H1 (cell line): ENCODE measurements at regions not wholly inside any gene's neighbourhood (a gene's known extent, or its start where the extent isn't known, plus 50 kb on each side); places are given as distances from the start of the nearest gene placed in this dataset.

Source experiments
- CTCF ChIA-PET: fragments of 300-600 bp; sonication (Branson Sonifier 250); formaldehyde crosslinking; loops from one replicate; lab custom pipeline; 2021; ENCODE audit not compliant: partially characterized antibody; lab: Charles Lee
- POLR2A ChIA-PET: fragments of 300-600 bp; sonication (Branson Sonifier 250); formaldehyde crosslinking; loops from one replicate; lab custom pipeline; 2021; ENCODE audit warnings: inconsistent platforms; ENCODE audit not compliant: partially characterized antibody; lab: Charles Lee
- DNase-seq, 2 experiments: peaks; one replicate each; pipeline versions ENCODE4 v3.0.0 to v3.0.0-alpha.2; 2010 to 2022; ENCODE audit warnings: low spot score in 2 of 2, low read depth in 1 of 2, mixed read lengths in 1 of 2
- FAIRE-seq: peaks from 2 replicates; lab custom pipeline; 2011; peaks lifted over from hg19 to GRCh38; lab: Jason Lieb, UNC
- H2AFZ ChIP-seq: 2 replicates; pipeline ENCODE4 v1.8.1; 2012; ENCODE audit warnings: low read length, inconsistent platforms
- H2AK5ac ChIP-seq: 2 replicates; pipeline ENCODE4 v1.6.1; 2013; ENCODE audit warnings: low read depth, low read length
- H2BK120ac ChIP-seq: replicated peaks from 2 replicates; pipeline ENCODE3; 2013; ENCODE audit warnings: low read depth, low read length, inconsistent platforms
- H2BK12ac ChIP-seq: 2 replicates; pipeline ENCODE4 v1.6.1; 2013; ENCODE audit warnings: low read depth, low read length
- H2BK15ac ChIP-seq: 2 replicates; pipeline ENCODE4 v1.6.1; 2013; ENCODE audit warnings: low read length
- H2BK20ac ChIP-seq: 2 replicates; pipeline ENCODE4 v1.6.1; 2013; ENCODE audit warnings: low read length
- H2BK5ac ChIP-seq: 2 replicates; pipeline ENCODE4 v1.6.1; 2013; ENCODE audit warnings: low read depth, low read length
- H3K14ac ChIP-seq: 2 replicates; pipeline ENCODE4 v1.6.1; 2013; ENCODE audit warnings: inconsistent platforms; ENCODE audit not compliant: insufficient read length
- H3K18ac ChIP-seq: 2 replicates; pipeline ENCODE4 v1.6.1; 2013; ENCODE audit warnings: low read length; ENCODE audit errors: extremely low read depth
- H3K23ac ChIP-seq: 2 replicates; pipeline ENCODE4 v1.6.1; 2013; ENCODE audit warnings: inconsistent platforms; ENCODE audit not compliant: insufficient read length
- H3K23me2 ChIP-seq: 2 replicates; pipeline ENCODE4 v1.6.1; 2013; ENCODE audit warnings: low read depth, low read length
- H3K27ac ChIP-seq: 2 replicates; pipeline ENCODE4 v1.6.1; 2011; ENCODE audit warnings: low read depth, low read length, inconsistent platforms
- H3K27me3 ChIP-seq, 4 experiments: replicated peaks in 1 of 4; 1 replicate in 1 of 4; 2 replicates in 3 of 4; pipeline versions ENCODE4 v1.6.1 to v1.8.1; 2011 to 2013; ENCODE audit warnings: low read length in 3 of 4, mild to moderate bottlenecking in 3 of 4, inconsistent platforms in 2 of 4, mixed read lengths in 2 of 4, moderate library complexity in 1 of 4; ENCODE audit not compliant: control insufficient read depth in 3 of 4, insufficient read depth in 3 of 4; ENCODE audit errors: extremely low read depth in 1 of 4
- H3K36me3 ChIP-seq, 4 experiments: 2 replicates each; pipeline versions ENCODE4 v1.6.1 to v1.8.1; 2011 to 2013; ENCODE audit warnings: mild to moderate bottlenecking in 4 of 4, low read length in 3 of 4, moderate library complexity in 2 of 4, control low read depth in 1 of 4, inconsistent platforms in 1 of 4; ENCODE audit not compliant: insufficient read depth in 4 of 4, control insufficient read depth in 2 of 4
- H3K4ac ChIP-seq: replicated peaks from 2 replicates; pipeline ENCODE3; 2013; ENCODE audit warnings: low read length, low read depth, mixed read lengths, inconsistent platforms; ENCODE audit not compliant: insufficient read length
- H3K4me1 ChIP-seq, 4 experiments: replicated peaks in 1 of 4; 1 replicate in 1 of 4; 2 replicates in 3 of 4; pipeline versions ENCODE4 v1.6.1 to v1.8.1; 2011 to 2013; ENCODE audit warnings: low read length in 3 of 4, inconsistent platforms in 2 of 4, mixed read lengths in 1 of 4; ENCODE audit not compliant: insufficient read depth in 4 of 4, control insufficient read depth in 3 of 4
- H3K4me2 ChIP-seq, 2 experiments: 2 replicates each; pipeline versions ENCODE4 v1.6.1 to v1.8.1; 2011 to 2013; ENCODE audit warnings: low read depth in 2 of 2, low read length in 2 of 2, control low read depth in 1 of 2, inconsistent platforms in 1 of 2, mild to moderate bottlenecking in 1 of 2; ENCODE audit not compliant: insufficient read depth in 1 of 2
- H3K4me3 ChIP-seq, 4 experiments: fragments of 200-600, 300-600 bp in 1 of 4; sonication (generic), shearing (Covaris generic), sonication (Bioruptor Twin) in 1 of 4; 2 replicates each; pipeline versions ENCODE4 v1.5.1 to v1.8.1; 2011 to 2016; ENCODE audit warnings: low read length in 4 of 4, low read depth in 3 of 4, control low read depth in 2 of 4, inconsistent platforms in 2 of 4, mild to moderate bottlenecking in 2 of 4, mixed read lengths in 1 of 4, moderate library complexity in 1 of 4; ENCODE audit not compliant: insufficient read depth in 2 of 4; ENCODE audit errors: extremely low read depth in 1 of 4
- H3K56ac ChIP-seq: replicated peaks from 2 replicates; pipeline ENCODE3; 2013; ENCODE audit warnings: low read depth, mild to moderate bottlenecking, mixed read lengths, low read length, inconsistent platforms; ENCODE audit not compliant: insufficient read length
- H3K79me1 ChIP-seq: 2 replicates; pipeline ENCODE4 v1.6.1; 2013; ENCODE audit warnings: low read depth, low read length, control low read depth
- H3K79me2 ChIP-seq, 2 experiments: 2 replicates each; pipeline versions ENCODE4 v1.6.1 to v1.8.1; 2012 to 2013; ENCODE audit warnings: low read length in 2 of 2, mild to moderate bottlenecking in 2 of 2, inconsistent platforms in 1 of 2; ENCODE audit not compliant: insufficient read depth in 2 of 2, control insufficient read depth in 1 of 2
- H3K9ac ChIP-seq, 4 experiments: replicated peaks in 1 of 4; 1 replicate in 1 of 4; 2 replicates in 3 of 4; pipeline versions ENCODE4 v1.6.1 to v1.8.1; 2011 to 2013; ENCODE audit warnings: low read depth in 3 of 4, low read length in 3 of 4, control low read depth in 2 of 4, mild to moderate bottlenecking in 2 of 4, moderate library complexity in 2 of 4, inconsistent platforms in 1 of 4; ENCODE audit errors: extremely low read depth in 1 of 4
- H3K9me3 ChIP-seq, 2 experiments: 2 replicates each; pipeline versions ENCODE4 v1.6.1 to v1.8.1; 2012 to 2013; ENCODE audit warnings: mild to moderate bottlenecking in 2 of 2, moderate library complexity in 2 of 2, control low read depth in 1 of 2, inconsistent platforms in 1 of 2, low read depth in 1 of 2, low read length in 1 of 2, mixed read lengths in 1 of 2; ENCODE audit not compliant: insufficient read depth in 2 of 2
- H4K20me1 ChIP-seq, 2 experiments: replicated peaks in 1 of 2; 2 replicates each; pipeline versions ENCODE3 to v1.8.1; 2011 to 2013; ENCODE audit warnings: inconsistent platforms in 2 of 2, low read length in 2 of 2, mild to moderate bottlenecking in 1 of 2; ENCODE audit not compliant: insufficient read depth in 2 of 2, control insufficient read depth in 1 of 2
- H4K5ac ChIP-seq: 2 replicates; pipeline ENCODE4 v1.6.1; 2013; ENCODE audit warnings: low read length, low read depth, mixed read lengths, inconsistent platforms; ENCODE audit not compliant: insufficient read length
- H4K8ac ChIP-seq: 2 replicates; pipeline ENCODE4 v1.8.0; 2013; ENCODE audit warnings: mild to moderate bottlenecking, moderate library complexity, low read length, inconsistent platforms; ENCODE audit not compliant: insufficient read depth; ENCODE audit errors: extremely low read depth
- H4K91ac ChIP-seq: replicated peaks from 2 replicates; pipeline ENCODE3; 2013; ENCODE audit warnings: low read length, mixed read lengths, inconsistent platforms; ENCODE audit not compliant: insufficient read length
- ATF2 ChIP-seq: IDR thresholded peaks from 2 replicates; pipeline ENCODE4 v1.6.1; 2012; ENCODE audit warnings: low read length, inconsistent platforms
- BACH1 ChIP-seq: IDR thresholded peaks from 2 replicates; pipeline ENCODE4 v1.6.1; 2012; ENCODE audit warnings: low read length, improper control_type of control experiment
- CTBP2 ChIP-seq: IDR thresholded peaks from 2 replicates; pipeline ENCODE4 v1.7.0; 2011; ENCODE audit warnings: borderline replicate concordance, mild to moderate bottlenecking, moderate library complexity, mixed read lengths, low read length; ENCODE audit not compliant: insufficient read depth, insufficient read length
- EZH2 ChIP-seq: fragments of 200-600 bp; sonication (generic); IDR thresholded peaks from 2 replicates; pipeline ENCODE4 v1.7.1; 2012; ENCODE audit warnings: low read depth, mild to moderate bottlenecking, moderate library complexity, low read length, inconsistent platforms; ENCODE audit not compliant: severe bottlenecking
- JUN ChIP-seq: IDR thresholded peaks from 2 replicates; pipeline ENCODE4 v1.6.1; 2011; ENCODE audit warnings: low read depth, mild to moderate bottlenecking, improper control_type of control experiment, low read length
- MAFK ChIP-seq: IDR thresholded peaks from 2 replicates; pipeline ENCODE4 v1.6.1; 2012; ENCODE audit warnings: low read depth, mild to moderate bottlenecking, improper control_type of control experiment, low read length
- RFX5 ChIP-seq: IDR thresholded peaks from 2 replicates; pipeline ENCODE4 v1.6.1; 2011; ENCODE audit warnings: low read depth, low read length, improper control_type of control experiment, borderline replicate concordance
- RXRA ChIP-seq: IDR thresholded peaks from 2 replicates; pipeline ENCODE4 v1.6.1; 2011; ENCODE audit warnings: low read depth, mild to moderate bottlenecking, low read length, moderate library complexity; ENCODE audit not compliant: insufficient read depth
- SP1 ChIP-seq: IDR thresholded peaks from 2 replicates; pipeline ENCODE4 v1.6.1; 2011; ENCODE audit warnings: low read depth, low read length
- WGBS, 2 experiments: shearing (Covaris generic) in 1 of 2; methylation state at CpG; one replicate each; pipeline versions ENCODE4 v1.1.6 to v1.1.7; 2013 to 2015; ENCODE audit warnings: low lambda C conversion rate in 2 of 2, mixed read lengths in 2 of 2, inconsistent platforms in 1 of 2, low coverage in 1 of 2, missing lambda C conversion rate in 1 of 2; ENCODE audit not compliant: insufficient replicate concordance in 2 of 2, insufficient coverage in 1 of 2, insufficient read length in 1 of 2; ENCODE audit errors: extremely low coverage in 1 of 2, missing lambda C conversion rate in 1 of 2; 5-methylcytosine and 5-hydroxymethylcytosine counted together

- Histone ChIP-seq H2BK12ac (no peak overlapping the region), H3K9ac (no peak overlapping the region), H3K23ac (no peak overlapping the region), H3K14ac (no peak overlapping the region), H3K18ac (no peak overlapping the region), H3K4me2 (no peak overlapping the region), H2BK15ac (no peak overlapping the region), H3K27ac (no peak overlapping the region), H4K8ac (no peak overlapping the region), H2AK5ac (no peak overlapping the region), H2BK20ac (no peak overlapping the region), H3K36me3 (no peaks in the 10 kb centered on the region), H3K27me3 (no peaks in the 10 kb centered on the region), H4K20me1 (no peaks in the 10 kb centered on the region), H3K79me2 (no peaks in the 10 kb centered on the region), H2BK5ac (no peak overlapping the region), H2BK120ac (no peak overlapping the region), H3K23me2 (no peaks in the 10 kb centered on the region), H3K56ac (no peak overlapping the region), H3K4me3 (no peak overlapping the region), H3K9me3 (no peaks in the 10 kb centered on the region; a peak in 1 of 4 replicates), H3K4ac (no peak overlapping the region), H2AFZ (no peak overlapping the region), H3K79me1 (no peaks in the 10 kb centered on the region), H4K5ac (no peak overlapping the region), H3K4me1 (no peaks in the 10 kb centered on the region), H4K91ac (no peak overlapping the region)
- ChIA-PET CTCF (interaction anchor here (0.6 to 1.1 kb wide), 3 partner anchors 13 to 151 kb away, joined by 3 read pairs; no protein-coding TSS in a partner anchor), POLR2A (no interaction called here)
- no peak for FAIRE-seq
- WGBS, 2 experiments = 95% methylated on average over 2 of the region's 2 CpGs; no CpG with 5 or more reads in 1 of the 2 experiments
- TF ChIP-seq ATF2 = no peak
- no peak for TF ChIP-seq RXRA
- TF ChIP-seq RFX5 = no peak
- no peak for TF ChIP-seq BACH1
- no peak for TF ChIP-seq SP1
- TF ChIP-seq JUN = no peak
- TF ChIP-seq CTBP2 = no peak
- TF ChIP-seq MAFK = no peak
- TF ChIP-seq EZH2 = no peak
- no peak for DNase-seq
Observed at GRCh38 chr3:164526250-164526649, 552.0 kb downstream of the SI start.
